HFFc6 (cell line): ENCODE measurements at regions not wholly inside any gene's neighbourhood (a gene's known extent, or its start where the extent isn't known, plus 50 kb on each side); places are given as distances from the start of the nearest gene placed in this dataset.

ENCODE experiments used
- DNase-seq: peaks from one replicate; pipeline ENCODE4 v3.0.0-alpha.2; 2018
- H3K27ac Mint-ChIP-seq: 2 replicates; pipeline ENCODE4 v1.8.0; 2020; ENCODE audit warnings: mild to moderate bottlenecking, mixed read lengths
- H3K27me3 Mint-ChIP-seq: 2 replicates; pipeline ENCODE4 v1.8.0; 2021; ENCODE audit warnings: mild to moderate bottlenecking, moderate library complexity, mixed read lengths; ENCODE audit not compliant: insufficient read depth
- H3K36me3 Mint-ChIP-seq: 2 replicates; pipeline ENCODE4 v1.8.0; 2021; ENCODE audit warnings: low read depth, mixed read lengths
- H3K4me1 Mint-ChIP-seq: 2 replicates; pipeline ENCODE4 v1.8.0; 2020; ENCODE audit warnings: low read depth, mixed read lengths
- H3K4me3 Mint-ChIP-seq: 2 replicates; pipeline ENCODE4 v1.8.0; 2020; ENCODE audit warnings: mild to moderate bottlenecking, moderate library complexity, mixed read lengths
- H3K9me3 Mint-ChIP-seq: 2 replicates; pipeline ENCODE4 v1.8.0; 2020; ENCODE audit warnings: mild to moderate bottlenecking, mixed read lengths
- TF ChIP-seq, protein P1 (sequence below): fragments of 200-600 bp; sonication (generic); IDR thresholded peaks from 2 replicates; pipeline ENCODE4 v1.5.0; 2021; ENCODE audit warnings: antibody characterized with exemption, mild to moderate bottlenecking

DNA sequence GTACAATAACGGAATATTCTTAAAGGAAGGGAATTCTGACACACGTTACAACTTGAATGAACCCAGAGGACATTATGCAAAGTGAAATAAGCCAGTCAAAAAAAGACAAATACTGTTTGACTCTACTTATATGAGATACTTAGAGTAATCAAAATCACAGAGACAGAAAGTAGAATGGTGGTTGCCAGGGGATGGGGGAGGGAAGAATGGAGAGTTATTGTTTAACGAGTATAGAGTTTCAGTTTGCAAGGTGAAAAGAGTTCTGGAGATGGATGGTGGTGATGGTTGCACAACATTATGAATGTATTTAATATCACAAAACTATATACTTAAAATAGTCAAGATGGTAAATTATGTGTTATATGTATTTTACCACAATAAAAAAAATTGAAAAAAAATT, 112.9 kb upstream of the ARHGEF3 start:
- no peak overlapping the region for H3K27ac Mint-ChIP-seq
- peaks cover 19% of the 10 kb centered on the region for H3K27me3 Mint-ChIP-seq
- no peak overlapping the region for H3K4me3 Mint-ChIP-seq
- TF ChIP-seq, protein P1, sequence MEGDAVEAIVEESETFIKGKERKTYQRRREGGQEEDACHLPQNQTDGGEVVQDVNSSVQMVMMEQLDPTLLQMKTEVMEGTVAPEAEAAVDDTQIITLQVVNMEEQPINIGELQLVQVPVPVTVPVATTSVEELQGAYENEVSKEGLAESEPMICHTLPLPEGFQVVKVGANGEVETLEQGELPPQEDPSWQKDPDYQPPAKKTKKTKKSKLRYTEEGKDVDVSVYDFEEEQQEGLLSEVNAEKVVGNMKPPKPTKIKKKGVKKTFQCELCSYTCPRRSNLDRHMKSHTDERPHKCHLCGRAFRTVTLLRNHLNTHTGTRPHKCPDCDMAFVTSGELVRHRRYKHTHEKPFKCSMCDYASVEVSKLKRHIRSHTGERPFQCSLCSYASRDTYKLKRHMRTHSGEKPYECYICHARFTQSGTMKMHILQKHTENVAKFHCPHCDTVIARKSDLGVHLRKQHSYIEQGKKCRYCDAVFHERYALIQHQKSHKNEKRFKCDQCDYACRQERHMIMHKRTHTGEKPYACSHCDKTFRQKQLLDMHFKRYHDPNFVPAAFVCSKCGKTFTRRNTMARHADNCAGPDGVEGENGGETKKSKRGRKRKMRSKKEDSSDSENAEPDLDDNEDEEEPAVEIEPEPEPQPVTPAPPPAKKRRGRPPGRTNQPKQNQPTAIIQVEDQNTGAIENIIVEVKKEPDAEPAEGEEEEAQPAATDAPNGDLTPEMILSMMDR: no peak
- DNase-seq: no peak
- H3K4me1 Mint-ChIP-seq: no peaks in the 10 kb centered on the region
- H3K9me3 Mint-ChIP-seq: no peaks in the 10 kb centered on the region
- no peaks in the 10 kb centered on the region for H3K36me3 Mint-ChIP-seq

DNA sequence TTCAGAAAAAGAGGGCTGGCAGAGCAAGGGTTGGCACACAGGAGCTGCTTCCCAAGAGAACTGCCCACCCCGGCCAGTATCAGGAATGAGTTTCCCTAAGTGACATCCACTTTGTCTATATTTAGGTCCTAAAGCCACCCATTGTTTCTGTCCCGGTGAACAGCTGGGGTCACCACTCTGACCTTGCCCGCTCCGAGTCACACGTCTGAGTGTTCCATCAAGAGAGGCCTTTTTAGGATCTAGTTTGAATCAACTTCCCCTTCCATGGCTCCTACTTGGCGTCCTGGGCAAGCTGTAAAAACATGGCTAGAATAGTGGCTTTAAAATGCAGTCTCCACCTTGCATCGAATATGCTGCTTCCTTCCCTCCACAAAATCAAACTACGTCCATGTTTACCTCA, 109.6 kb upstream of the ARHGEF3 start:
- TF ChIP-seq, protein P1: no peak
- H3K4me1 Mint-ChIP-seq: no peaks in the 10 kb centered on the region
- peaks cover 8% of the 10 kb centered on the region for H3K27me3 Mint-ChIP-seq
- no peaks in the 10 kb centered on the region for H3K36me3 Mint-ChIP-seq
- DNase-seq: no peak
- no peak overlapping the region for H3K4me3 Mint-ChIP-seq
- no peak overlapping the region for H3K27ac Mint-ChIP-seq
- no peaks in the 10 kb centered on the region for H3K9me3 Mint-ChIP-seq

DNA sequence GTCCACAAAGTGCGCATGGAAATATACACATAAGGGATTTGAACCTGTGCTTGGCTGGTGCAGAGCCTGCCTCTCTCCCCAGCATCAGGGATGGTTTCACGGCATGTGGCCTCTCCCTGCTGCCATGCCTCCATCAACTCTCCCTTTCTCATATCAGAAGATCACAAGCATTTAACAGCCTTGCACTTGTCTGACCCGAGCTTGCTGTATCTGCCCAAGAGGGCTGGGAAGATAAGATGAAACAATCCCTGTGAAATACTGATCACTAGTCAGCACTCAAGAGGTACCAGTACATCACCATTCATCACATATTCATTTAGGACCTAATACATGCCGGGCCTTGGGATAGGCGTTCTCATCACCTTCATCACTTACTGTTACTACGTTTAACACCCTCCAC, 107.6 kb upstream of the ARHGEF3 start:
- no peak overlapping the region for H3K27ac Mint-ChIP-seq
- no peaks in the 10 kb centered on the region for H3K9me3 Mint-ChIP-seq
- DNase-seq: no peak
- TF ChIP-seq, protein P1: no peak
- no peaks in the 10 kb centered on the region for H3K4me1 Mint-ChIP-seq
- no peaks in the 10 kb centered on the region for H3K36me3 Mint-ChIP-seq
- H3K4me3 Mint-ChIP-seq: no peak overlapping the region
- peaks cover 8% of the 10 kb centered on the region for H3K27me3 Mint-ChIP-seq

DNA sequence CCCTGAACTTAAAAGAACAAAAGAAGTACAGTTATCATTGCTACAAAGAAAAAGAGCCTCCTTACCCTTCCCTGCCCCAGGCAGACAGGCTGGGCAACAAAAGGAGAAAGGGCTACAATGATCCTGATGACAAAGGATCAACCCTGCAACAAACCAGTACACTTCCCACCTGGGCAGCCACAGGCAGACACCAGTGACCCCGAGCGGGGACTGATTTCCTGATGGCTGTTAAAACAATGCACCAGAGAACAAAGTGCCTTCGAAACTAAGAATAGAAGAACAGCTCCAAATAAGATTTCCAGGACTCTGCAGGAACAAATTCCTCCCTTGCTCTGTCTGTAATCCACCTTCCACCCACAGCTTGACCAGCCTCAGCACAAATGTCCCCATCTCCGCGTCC, 106.3 kb upstream of the ARHGEF3 start:
- Mint-ChIP-seq H3K4me3 (no peak overlapping the region), H3K36me3 (no peaks in the 10 kb centered on the region), H3K27me3 (peaks cover 8% of the 10 kb centered on the region), H3K9me3 (no peaks in the 10 kb centered on the region), H3K4me1 (peaks cover 6% of the 10 kb centered on the region; the same call in 1 of the 2 replicates), H3K27ac (no peak overlapping the region)
- TF ChIP-seq, protein P1: no peak
- DNase-seq: no peak

DNA sequence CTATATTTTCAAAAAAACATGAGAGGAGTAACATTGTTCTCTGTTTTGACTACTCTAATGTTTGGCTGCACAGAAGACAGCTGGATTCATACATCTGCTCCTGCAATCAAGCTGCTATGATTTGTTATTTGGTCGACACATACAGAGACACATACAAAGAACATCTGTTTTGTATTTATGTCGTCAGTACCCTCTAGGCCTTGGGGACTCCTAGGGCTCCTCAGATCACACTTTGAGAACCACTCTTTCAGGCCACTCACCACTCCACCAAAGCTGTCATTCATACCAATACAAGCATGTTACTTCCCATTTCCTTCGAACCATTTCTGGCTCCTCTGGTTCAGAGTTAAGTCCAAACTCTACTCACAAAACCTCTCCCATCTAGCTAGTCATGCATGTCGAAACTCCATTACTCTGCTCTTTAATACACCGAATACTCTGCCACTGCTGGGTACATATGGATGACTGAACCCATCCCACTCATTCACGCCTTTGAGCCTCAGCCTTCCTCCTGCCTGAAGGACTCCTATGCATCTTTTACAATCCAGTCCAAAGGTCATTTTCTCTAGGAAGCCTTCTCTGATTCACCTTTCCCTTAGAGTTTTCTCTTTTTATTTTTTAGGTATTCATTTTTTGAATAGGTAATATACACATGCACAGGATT, 102.9 kb upstream of the ARHGEF3 start:
- TF ChIP-seq, protein P1: no peak
- no peak overlapping the region for H3K4me3 Mint-ChIP-seq
- no peak overlapping the region for H3K27ac Mint-ChIP-seq
- H3K27me3 Mint-ChIP-seq: peaks cover 5% of the 10 kb centered on the region
- peaks cover 6% of the 10 kb centered on the region; the same call in 1 of the 2 replicates for H3K4me1 Mint-ChIP-seq
- no peaks in the 10 kb centered on the region for H3K9me3 Mint-ChIP-seq
- DNase-seq: no peak
- no peaks in the 10 kb centered on the region for H3K36me3 Mint-ChIP-seq
